Gastrocnemius medialis (tissue), 4 donors: ENCODE measurements at regions not wholly inside any gene's neighbourhood (a gene's known extent, or its start where the extent isn't known, plus 50 kb on each side); places are given as distances from the start of the nearest gene placed in this dataset.

Experiments
- POLR2A ChIP-seq, 2 donors: fragments of 450-650 bp; IDR thresholded peaks; one replicate each; pipeline ENCODE4 v1.6.1; 2017; ENCODE audit warnings: antibody characterized with exemption in 2 of 2, mild to moderate bottlenecking in 2 of 2, moderate library complexity in 2 of 2
- TF ChIP-seq, protein P1 (sequence below), 5 experiments: fragments of 450-650 bp in 3 of 5; fragments of 200-600 bp in 2 of 5; sonication (generic) in 2 of 5; IDR thresholded peaks in 4 of 5; conservative IDR thresholded peaks in 1 of 5; 1 replicate in 4 of 5; 2 replicates in 1 of 5; pipeline ENCODE4 v1.5.1; 2016 to 2019; ENCODE audit warnings: antibody characterized with exemption in 5 of 5, mild to moderate bottlenecking in 3 of 5, moderate library complexity in 3 of 5

GRCh38 chr18:73365018-73365417, 497.2 kb upstream of the NETO1 start:
- TF ChIP-seq, protein P1, sequence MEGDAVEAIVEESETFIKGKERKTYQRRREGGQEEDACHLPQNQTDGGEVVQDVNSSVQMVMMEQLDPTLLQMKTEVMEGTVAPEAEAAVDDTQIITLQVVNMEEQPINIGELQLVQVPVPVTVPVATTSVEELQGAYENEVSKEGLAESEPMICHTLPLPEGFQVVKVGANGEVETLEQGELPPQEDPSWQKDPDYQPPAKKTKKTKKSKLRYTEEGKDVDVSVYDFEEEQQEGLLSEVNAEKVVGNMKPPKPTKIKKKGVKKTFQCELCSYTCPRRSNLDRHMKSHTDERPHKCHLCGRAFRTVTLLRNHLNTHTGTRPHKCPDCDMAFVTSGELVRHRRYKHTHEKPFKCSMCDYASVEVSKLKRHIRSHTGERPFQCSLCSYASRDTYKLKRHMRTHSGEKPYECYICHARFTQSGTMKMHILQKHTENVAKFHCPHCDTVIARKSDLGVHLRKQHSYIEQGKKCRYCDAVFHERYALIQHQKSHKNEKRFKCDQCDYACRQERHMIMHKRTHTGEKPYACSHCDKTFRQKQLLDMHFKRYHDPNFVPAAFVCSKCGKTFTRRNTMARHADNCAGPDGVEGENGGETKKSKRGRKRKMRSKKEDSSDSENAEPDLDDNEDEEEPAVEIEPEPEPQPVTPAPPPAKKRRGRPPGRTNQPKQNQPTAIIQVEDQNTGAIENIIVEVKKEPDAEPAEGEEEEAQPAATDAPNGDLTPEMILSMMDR (IDR thresholded peaks at IDR 0.05 in 4 of 5, conservative IDR thresholded peaks at IDR 0.05 in 1 of 5): no peak
- TF ChIP-seq POLR2A (IDR thresholded peaks at IDR 0.05): no peak
